ENCODE measurements at regions not wholly inside any gene's neighbourhood (a gene's known extent, or its start where the extent isn't known, plus 50 kb on each side); places are given as distances from the start of the nearest gene placed in this dataset.

DNA sequence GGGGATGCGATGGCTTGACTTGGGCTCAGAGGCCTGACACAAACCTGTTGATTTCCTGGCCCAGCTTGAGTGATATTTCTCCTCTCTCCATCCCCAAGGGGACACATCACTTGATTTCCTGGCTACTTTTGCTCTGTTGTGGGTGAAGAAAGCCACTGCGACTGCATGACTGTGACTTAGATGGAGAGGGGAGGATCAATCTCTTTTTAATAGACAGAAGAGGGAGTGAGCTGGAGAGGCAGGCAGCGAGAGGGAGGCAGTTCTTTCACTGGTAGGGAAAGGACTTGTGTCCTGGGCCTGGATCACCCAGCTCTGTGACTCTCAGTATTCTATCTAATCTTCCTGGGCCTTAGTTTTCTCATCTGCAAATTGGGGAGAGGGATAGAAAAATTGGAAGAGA, 189.8 kb upstream of the RGMA start:
- Histone ChIP-seq H3K4me3 (ENCODE audit: low read length in 3 of 3) (no peak overlapping the region), H3K4me1 (ENCODE audit: control insufficient read depth in 2 of 3, insufficient read depth in 2 of 3, low read depth in 1 of 3, low read length in 3 of 3) (no peaks in the 10 kb centered on the region), H3K27me3 (ENCODE audit: control insufficient read depth, insufficient read depth, low read length) (no peaks in the 10 kb centered on the region), H3K9me3 (ENCODE audit: control insufficient read depth in 2 of 3, insufficient read depth in 1 of 3, low read length in 3 of 3) (no peaks in the 10 kb centered on the region), H3K27ac (ENCODE audit: low read depth in 2 of 2, low read length in 2 of 2) (no peak overlapping the region), H3K9ac (ENCODE audit: low read length in 3 of 3) (no peak overlapping the region), H3K36me3 (ENCODE audit: control insufficient read depth in 2 of 3, insufficient read depth in 3 of 3, low read length in 3 of 3) (no peaks in the 10 kb centered on the region)
- intact Hi-C loops (cut with DNase I), result no loop called here
- no peak for FAIRE-seq
- no peak for DNase-seq
- TF ChIP-seq, protein P1, sequence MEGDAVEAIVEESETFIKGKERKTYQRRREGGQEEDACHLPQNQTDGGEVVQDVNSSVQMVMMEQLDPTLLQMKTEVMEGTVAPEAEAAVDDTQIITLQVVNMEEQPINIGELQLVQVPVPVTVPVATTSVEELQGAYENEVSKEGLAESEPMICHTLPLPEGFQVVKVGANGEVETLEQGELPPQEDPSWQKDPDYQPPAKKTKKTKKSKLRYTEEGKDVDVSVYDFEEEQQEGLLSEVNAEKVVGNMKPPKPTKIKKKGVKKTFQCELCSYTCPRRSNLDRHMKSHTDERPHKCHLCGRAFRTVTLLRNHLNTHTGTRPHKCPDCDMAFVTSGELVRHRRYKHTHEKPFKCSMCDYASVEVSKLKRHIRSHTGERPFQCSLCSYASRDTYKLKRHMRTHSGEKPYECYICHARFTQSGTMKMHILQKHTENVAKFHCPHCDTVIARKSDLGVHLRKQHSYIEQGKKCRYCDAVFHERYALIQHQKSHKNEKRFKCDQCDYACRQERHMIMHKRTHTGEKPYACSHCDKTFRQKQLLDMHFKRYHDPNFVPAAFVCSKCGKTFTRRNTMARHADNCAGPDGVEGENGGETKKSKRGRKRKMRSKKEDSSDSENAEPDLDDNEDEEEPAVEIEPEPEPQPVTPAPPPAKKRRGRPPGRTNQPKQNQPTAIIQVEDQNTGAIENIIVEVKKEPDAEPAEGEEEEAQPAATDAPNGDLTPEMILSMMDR (IDR thresholded peaks at IDR 0.05; ENCODE audit: borderline replicate concordance, extremely low read depth, insufficient read depth), result no peak

GRCh38 chr15:93278006-93278405, 189.0 kb upstream of the RGMA start:
- no peak overlapping the region for H3K4me3 ChIP-seq (ENCODE audit: low read length in 3 of 3)
- no peak overlapping the region for H3K27ac ChIP-seq (ENCODE audit: low read depth in 2 of 2, low read length in 2 of 2)
- no peaks in the 10 kb centered on the region for H3K27me3 ChIP-seq (ENCODE audit: control insufficient read depth, insufficient read depth, low read length)
- intact Hi-C loops (cut with DNase I), result no loop called here
- FAIRE-seq (no peak), DNase-seq (peak in 1 of 5 donors; percentile 11)
- H3K36me3 ChIP-seq (ENCODE audit: control insufficient read depth in 2 of 3, insufficient read depth in 3 of 3, low read length in 3 of 3), result no peaks in the 10 kb centered on the region
- H3K9ac ChIP-seq (ENCODE audit: low read length in 3 of 3), result no peak overlapping the region
- H3K4me1 ChIP-seq (ENCODE audit: control insufficient read depth in 2 of 3, insufficient read depth in 2 of 3, low read depth in 1 of 3, low read length in 3 of 3), result no peaks in the 10 kb centered on the region
- no peaks in the 10 kb centered on the region for H3K9me3 ChIP-seq (ENCODE audit: control insufficient read depth in 2 of 3, insufficient read depth in 1 of 3, low read length in 3 of 3)
- TF ChIP-seq, protein P1 (IDR thresholded peaks at IDR 0.05; ENCODE audit: borderline replicate concordance, extremely low read depth, insufficient read depth), result no peak

DNA sequence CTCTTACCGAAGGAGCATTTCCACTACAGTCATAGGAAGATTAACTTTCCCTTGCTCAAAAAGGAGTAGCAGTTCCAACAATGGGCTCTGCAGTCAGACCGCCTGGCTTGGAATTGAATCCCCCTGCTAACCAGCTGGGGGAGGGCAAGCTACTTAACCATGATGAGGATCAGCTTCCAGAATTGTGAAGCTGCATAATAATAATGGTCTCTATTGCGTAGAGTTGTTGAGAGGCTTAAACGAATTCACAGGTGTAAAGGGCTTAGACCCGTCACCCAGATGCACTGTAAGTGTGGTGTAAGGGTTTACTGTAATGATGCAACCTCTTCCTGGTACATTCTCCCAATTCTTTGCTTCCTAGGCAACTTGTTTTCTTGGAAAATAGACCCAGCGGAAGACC, 185.2 kb upstream of the RGMA start:
- Histone ChIP-seq H3K27ac (ENCODE audit: low read depth in 2 of 2, low read length in 2 of 2) (no peak overlapping the region), H3K27me3 (ENCODE audit: control insufficient read depth, insufficient read depth, low read length) (no peaks in the 10 kb centered on the region), H3K4me1 (ENCODE audit: control insufficient read depth in 2 of 3, insufficient read depth in 2 of 3, low read depth in 1 of 3, low read length in 3 of 3) (no peaks in the 10 kb centered on the region), H3K4me3 (ENCODE audit: low read length in 3 of 3) (no peak overlapping the region), H3K36me3 (ENCODE audit: control insufficient read depth in 2 of 3, insufficient read depth in 3 of 3, low read length in 3 of 3) (no peaks in the 10 kb centered on the region), H3K9me3 (ENCODE audit: control insufficient read depth in 2 of 3, insufficient read depth in 1 of 3, low read length in 3 of 3) (no peaks in the 10 kb centered on the region), H3K9ac (ENCODE audit: low read length in 3 of 3) (no peak overlapping the region)
- TF ChIP-seq, protein P1 (IDR thresholded peaks at IDR 0.05; ENCODE audit: borderline replicate concordance, extremely low read depth, insufficient read depth), result no peak
- FAIRE-seq (no peak), DNase-seq (peak in 3 of 5 donors; percentile 43 to 64 (median 51))
- intact Hi-C loops (cut with DNase I), result no loop called here

DNA sequence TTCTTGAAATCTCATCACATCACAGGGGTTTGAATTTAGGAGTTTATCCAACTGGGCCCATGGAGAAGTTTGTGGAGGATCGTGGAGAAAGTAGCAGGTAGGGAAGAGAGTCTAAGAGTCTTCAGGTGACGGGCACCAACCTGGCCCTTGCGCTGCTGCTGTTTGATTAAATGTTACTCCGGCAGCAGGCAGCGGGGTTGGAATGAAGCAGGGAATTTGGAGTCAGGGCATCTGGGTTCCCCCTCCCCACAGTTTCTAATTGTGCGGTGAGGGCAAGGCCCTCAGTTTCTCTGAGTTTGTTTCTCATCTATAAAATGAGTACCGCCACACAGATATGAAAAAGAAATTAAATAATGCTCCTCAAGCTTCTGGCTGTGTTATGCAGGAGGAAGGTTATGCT, 182.9 kb upstream of the RGMA start:
- H3K4me1 ChIP-seq (ENCODE audit: control insufficient read depth in 2 of 3, insufficient read depth in 2 of 3, low read depth in 1 of 3, low read length in 3 of 3), result no peaks in the 10 kb centered on the region
- H3K27ac ChIP-seq (ENCODE audit: low read depth in 2 of 2, low read length in 2 of 2), result no peak overlapping the region
- no peak for DNase-seq
- intact Hi-C loops (cut with DNase I), result no loop called here
- TF ChIP-seq, protein P1 (IDR thresholded peaks at IDR 0.05; ENCODE audit: borderline replicate concordance, extremely low read depth, insufficient read depth), result no peak
- no peak for FAIRE-seq
- H3K27me3 ChIP-seq (ENCODE audit: control insufficient read depth, insufficient read depth, low read length), result no peaks in the 10 kb centered on the region
- H3K9ac ChIP-seq (ENCODE audit: low read length in 3 of 3), result no peak overlapping the region
- H3K4me3 ChIP-seq (ENCODE audit: low read length in 3 of 3), result no peak overlapping the region
- H3K36me3 ChIP-seq (ENCODE audit: control insufficient read depth in 2 of 3, insufficient read depth in 3 of 3, low read length in 3 of 3), result no peaks in the 10 kb centered on the region
- no peaks in the 10 kb centered on the region for H3K9me3 ChIP-seq (ENCODE audit: control insufficient read depth in 2 of 3, insufficient read depth in 1 of 3, low read length in 3 of 3)

Measured in kidney (tissue), 13 donors.